NCI-H524 (cell line): ENCODE measurements at regions not wholly inside any gene's neighbourhood (a gene's known extent, or its start where the extent isn't known, plus 50 kb on each side); places are given as distances from the start of the nearest gene placed in this dataset.
"Not testable (repeated sequence)": the region's sequence is repeated elsewhere in the genome, so short reads cannot be mapped to it uniquely, and the experiment has no call there.

Experiments
- DNase-seq, 2 experiments: peaks; one replicate each; lab custom pipeline; 2025; lab: John Stamatoyannopoulos, UW

- DNase-seq = no peak
Measured at GRCh38 chr10:125236091-125236490, 75.7 kb upstream of the CTBP2 start.

GRCh38 chr10:125235093-125236069, 75.0 kb upstream of the CTBP2 start:
- DNase-seq = no peak

DNA sequence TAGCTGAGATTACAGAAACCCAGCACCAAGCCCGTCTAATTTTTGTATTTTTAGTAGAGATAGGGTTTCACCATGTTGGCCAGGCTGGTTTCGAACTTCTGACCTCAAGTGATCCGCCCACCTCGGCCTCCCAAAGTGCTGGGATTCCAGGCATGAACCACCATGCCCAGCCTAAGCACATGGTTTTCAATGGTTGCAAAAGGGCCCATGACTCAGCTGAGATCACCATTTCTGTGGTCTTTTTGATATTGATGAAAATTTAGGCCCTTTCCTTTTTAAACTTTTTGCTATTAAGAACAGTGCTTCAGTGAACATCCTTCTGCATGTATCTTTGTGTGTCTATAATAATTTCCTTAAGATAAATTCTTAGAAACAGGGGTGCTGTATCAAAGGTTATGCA, 74.2 kb upstream of the CTBP2 start:
- not testable (repeated sequence) for DNase-seq

DNA sequence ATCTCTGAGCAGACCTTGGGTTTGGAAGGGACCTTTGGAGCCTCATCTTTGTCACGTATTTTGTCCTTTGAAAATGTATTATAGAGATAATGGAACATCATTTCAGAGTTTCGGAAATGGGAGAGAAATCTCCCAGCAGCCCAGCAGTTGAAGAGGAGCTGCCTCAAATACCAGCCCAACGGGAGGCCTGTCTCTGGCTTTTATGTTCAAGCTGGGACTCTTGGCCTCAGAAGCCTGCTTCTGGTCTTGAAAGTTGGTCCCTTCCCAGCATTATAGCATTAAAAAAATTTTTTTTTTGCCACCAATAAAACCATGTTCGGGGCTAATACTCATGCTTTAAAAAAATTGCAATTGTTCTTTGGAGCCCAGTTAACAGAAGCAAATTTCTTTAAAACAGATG, 73.4 kb upstream of the CTBP2 start:
- no peak for DNase-seq

- DNase-seq = no peak
Measured at GRCh38 chr10:125232841-125233240, 72.5 kb upstream of the CTBP2 start.

DNA sequence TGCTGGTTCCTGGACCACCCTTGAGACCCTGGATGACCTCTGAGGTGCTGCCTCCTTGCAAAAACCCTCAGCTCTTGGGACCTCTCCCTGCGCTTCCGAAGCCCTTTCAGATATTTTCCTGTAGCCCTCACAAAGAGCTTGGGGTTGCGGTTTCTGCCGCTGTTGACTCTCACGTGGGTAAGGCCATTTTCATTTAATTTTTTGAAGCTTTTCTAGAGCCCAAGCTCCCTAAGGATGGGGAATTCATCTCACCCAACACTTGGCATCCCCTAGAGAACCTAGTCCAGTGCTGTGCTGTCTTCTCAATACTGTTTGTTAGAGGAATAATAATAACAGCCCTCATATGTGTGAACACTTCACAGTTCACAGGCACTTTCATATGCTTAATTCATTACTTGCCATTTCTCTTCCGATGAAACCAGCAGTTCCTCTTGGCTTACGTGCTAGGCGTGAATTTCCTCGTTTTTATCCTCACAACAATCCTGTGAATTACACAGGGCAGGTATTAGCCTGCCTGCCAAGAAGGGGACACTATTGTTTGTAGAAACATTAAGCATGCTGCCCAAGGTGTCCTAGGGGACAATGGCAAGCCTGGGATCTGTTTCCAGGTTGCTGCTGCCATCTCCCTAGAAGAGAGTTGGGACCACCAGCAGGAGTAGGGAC, 71.6 kb upstream of the CTBP2 start:
- DNase-seq = no peak

- no peak for DNase-seq
Measured at GRCh38 chr10:125231116-125231812, 70.9 kb upstream of the CTBP2 start.

DNA sequence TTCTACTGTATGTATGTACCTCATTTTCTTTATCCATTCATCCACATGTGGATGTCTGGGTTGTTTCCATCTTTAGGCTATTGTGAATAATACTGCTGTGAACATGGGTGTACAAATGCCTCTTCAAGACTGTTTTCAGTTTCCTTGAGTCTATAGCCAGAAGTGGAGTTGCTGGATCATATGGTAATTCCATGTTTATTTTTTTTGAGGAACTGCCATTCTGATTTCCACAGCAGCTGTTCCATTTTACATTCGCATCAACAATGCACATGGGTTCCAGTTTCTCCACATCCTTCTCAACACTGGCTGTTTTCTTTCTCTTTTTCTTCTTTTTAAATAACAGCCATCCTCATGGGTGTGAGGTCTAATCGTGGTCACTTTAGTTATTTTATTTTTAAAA, 69.9 kb upstream of the CTBP2 start:
- DNase-seq = no peak

DNA sequence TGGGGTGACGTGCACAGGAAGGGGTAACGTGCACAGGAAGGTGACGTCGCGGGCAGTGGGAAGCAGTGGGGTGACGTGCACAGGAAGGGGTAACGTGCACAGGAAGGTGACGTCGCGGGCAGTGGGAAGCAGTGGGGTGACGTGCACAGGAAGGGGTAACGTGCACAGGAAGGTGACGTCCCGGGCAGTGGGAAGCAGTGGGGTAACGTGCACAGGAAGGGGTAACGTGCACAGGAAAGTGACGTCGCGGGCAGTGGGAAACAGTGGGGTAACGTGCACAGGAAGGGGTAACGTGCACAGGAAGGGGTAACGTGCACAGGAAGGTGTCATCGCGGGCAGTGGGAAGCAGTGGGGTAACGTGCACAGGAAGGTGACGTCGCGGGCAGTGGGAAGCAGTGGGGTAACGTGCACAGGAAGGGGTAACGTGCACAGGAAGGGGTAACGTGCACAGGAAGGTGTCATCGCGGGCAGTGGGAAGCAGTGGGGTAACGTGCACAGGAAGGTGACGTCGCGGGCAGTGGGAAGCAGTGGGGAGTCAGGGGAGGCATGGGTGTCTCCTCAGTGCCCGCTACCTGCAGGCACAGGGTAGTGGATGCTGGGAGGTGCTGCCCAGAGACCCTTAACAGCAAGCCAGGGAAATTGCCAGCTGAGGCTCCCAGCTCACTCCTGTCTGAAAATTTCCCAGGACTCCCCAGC, 68.0 kb upstream of the CTBP2 start:
- DNase-seq = not testable (repeated sequence)

GRCh38 chr10:125227546-125227945, 67.2 kb upstream of the CTBP2 start:
- no peak for DNase-seq

DNA sequence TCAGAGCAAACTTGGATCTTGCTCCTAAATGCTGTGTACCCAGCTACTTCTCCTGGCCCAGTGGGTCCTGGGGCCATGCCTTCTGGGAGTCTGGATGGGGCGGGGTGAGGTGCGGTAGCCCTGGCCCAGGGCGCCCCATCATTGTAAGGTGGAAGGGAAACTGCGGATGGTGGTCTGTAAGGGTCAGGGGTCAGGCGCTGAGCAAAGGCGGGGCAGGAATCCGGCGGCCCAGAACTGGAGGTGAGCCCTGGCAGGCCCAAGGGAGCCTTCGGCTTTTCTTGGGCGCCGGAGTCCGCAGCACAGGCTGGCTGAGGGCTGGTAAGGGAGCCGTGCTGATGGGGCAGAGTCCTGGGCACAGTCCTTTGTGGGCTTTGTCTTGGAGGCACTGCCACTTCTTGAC, 66.5 kb upstream of the CTBP2 start:
- DNase-seq = no peak

DNA sequence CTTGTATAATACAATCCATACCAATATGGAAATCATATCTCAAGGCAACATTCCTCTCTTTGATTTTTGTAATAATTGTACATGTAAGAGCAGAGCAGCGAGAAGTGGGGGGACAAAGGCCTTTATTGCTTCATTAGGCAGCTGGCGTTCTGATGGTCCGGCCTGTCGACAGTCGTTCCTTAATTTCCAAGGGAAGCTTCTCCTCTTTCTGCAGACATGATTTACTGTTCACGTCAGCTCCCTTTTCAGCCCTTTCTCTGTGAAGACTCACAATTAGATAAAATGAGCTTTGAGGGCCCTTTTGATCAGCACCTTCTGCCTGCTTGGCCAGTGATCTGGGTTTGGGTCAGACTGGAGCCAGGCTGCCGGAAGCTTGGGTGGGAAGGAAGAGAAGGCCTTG, 65.6 kb upstream of the CTBP2 start:
- DNase-seq = no peak

- DNase-seq = no peak
Measured at GRCh38 chr10:125225051-125225450, 64.7 kb upstream of the CTBP2 start.

GRCh38 chr10:125222515-125223308, 62.3 kb upstream of the CTBP2 start:
- no peak for DNase-seq

GRCh38 chr10:125221716-125222115, 61.4 kb upstream of the CTBP2 start:
- DNase-seq = no peak

- no peak for DNase-seq
Measured at GRCh38 chr10:125219776-125220175, 59.4 kb upstream of the CTBP2 start.

DNA sequence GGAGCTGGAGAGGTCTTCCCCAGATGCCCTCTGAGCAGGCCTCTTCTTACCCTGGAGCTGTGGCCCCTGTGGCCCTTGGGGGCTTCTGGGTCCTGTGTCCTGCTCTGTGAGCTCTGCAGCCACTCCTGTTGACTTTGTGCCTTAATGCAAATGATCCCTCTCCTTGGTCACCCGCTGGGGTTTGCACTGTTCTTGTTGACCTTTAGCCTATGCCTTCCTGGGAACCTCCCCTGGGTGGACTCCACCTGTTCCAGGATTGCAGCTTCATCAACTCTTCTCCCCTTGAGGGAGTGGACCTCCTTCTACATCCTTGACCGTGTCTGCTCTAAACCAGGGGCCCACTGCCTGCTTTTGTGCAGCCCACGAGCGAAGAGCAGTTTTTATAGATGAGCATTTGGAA, 58.6 kb upstream of the CTBP2 start:
- DNase-seq = no peak

DNA sequence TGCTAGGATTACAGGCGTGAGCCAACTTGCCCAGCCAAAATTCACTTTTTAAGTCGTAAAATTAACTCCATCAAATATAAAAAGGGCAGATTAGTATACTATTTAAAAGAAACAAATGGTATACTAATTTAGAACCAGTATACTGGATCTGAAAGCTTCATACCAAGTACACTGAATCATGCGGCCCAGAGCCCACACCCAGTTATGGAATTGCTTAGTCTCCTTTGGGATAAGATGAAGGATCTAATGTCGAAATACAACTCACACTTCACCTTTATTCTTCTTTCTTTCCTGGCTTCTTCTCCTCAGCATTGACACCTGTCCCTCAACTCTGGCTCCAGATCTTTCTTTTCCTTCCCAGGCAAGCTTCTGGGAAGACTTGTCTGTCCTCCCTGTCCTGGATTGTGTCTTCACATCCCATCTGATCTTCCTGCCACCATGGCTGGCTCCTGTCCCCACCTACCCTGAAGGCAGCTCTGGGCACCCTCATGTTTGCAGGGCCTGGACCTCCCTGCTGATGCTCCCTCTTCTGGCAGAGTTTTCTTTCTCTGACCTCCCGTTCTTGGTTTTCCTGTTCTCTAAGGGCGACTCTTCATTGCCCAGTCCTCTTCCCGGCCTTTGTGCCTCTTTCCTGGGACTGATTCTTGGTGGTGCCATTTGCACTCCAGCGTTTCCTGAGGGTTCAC, 57.8 kb upstream of the CTBP2 start:
- DNase-seq = no peak

- DNase-seq = no peak
Measured at GRCh38 chr10:125216861-125217260, 56.5 kb upstream of the CTBP2 start.

- DNase-seq = no peak
Measured at GRCh38 chr10:125216309-125216708, 55.9 kb upstream of the CTBP2 start.

DNA sequence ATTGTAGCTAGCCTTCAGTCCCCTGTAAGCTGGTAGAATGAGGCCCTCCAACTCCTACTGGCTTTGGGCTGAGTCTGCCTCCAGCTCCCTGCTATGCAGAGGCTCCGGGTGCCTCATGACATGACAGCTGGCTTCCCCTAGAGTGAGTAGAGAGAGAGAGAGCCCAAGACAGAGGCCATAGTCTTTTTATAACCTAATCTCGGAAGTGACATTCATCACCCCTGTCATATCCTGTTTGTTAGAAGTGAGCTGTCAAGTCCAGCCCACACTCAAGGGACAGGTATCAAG, 53.9 kb upstream of the CTBP2 start:
- DNase-seq = no peak
